GM18517 (cell line): ENCODE measurements at regions not wholly inside any gene's neighbourhood (a gene's known extent, or its start where the extent isn't known, plus 50 kb on each side); places are given as distances from the start of the nearest gene placed in this dataset.
A peak's percentile ranks its signal among the peaks of the same experiment; 100 is the strongest.

Experiments
- ATAC-seq: cut with Tn5 transposase; IDR thresholded peaks from one replicate; pipeline ENCODE4 v1.9.1; 2021; ENCODE audit warnings: mild to moderate bottlenecking, moderate library complexity; ENCODE audit not compliant: unreplicated experiment

DNA sequence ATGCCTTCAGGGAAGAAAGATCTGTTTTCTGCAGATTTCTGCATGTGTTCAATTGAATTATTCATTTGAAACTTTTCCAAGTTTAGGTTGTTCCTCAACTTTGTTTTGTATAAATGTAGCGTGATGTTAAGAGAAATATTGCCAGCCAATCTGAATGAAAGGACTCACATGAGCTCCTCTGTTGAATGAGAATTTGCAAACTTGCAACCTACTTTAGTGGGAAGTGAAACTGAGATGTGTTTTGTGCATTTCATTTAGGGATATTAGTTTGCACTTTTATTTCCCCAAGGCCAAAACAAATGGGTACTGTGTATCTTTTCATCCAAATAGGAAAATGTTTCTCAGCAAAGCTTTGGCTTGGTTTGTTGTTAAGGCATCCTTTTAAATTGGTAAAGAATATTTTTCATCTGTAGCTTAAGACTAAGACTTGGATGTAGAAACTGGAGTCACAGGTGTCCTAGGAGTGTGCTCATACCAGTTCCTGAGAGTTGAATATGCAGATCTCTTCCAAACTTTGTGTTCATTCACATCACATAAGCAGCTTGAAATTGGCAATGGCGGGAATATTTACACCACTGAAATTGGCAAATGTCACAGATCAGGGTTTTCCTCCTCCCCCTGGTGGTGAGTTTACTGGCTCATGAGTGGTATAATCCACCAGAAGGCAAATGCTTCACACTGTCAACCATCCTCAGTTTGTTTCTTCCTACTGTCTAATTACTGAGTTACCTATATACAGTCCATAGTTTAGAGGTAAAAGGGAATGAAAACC lies 193.6 kb upstream of the BANK1 start:
- ATAC-seq, result no peak

DNA sequence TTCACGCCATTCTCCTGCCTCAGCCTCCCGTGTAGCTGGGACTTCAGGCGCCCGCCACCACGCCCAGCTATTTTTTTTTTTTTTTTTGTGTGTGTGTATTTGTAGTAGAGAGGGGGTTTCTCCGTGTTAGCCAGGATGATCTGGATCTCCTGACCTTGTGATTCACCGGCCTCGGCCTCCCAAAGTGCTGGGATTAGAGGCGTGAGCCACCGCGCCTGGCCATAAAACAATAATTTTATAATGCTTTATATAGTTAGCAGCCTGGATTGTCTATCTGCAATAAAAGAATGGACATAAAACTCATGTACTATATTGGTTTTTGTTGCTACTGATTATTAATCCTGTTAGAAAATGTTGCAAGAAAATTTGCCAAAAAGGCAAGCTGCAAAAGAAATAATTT lies 195.9 kb upstream of the BANK1 start:
- no peak for ATAC-seq

DNA sequence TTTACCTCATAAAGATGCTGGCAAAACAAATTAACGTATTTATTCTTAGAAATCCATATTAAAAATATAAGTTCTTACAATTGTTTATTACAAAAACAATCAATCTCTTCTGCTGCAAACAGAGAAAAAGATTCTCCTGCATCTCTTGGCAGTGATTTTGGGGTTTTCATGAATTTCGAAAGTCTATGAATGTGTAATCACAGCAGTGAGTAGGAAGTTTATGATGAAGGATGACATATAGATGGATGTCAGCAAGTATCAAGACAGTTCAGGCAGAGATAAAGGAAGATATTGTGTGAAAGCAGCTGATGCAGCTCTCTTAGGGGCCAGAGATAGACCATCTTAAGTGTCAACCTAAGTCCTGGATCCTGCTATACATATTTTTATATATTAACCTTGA lies 196.9 kb upstream of the BANK1 start:
- ATAC-seq, result no peak

DNA sequence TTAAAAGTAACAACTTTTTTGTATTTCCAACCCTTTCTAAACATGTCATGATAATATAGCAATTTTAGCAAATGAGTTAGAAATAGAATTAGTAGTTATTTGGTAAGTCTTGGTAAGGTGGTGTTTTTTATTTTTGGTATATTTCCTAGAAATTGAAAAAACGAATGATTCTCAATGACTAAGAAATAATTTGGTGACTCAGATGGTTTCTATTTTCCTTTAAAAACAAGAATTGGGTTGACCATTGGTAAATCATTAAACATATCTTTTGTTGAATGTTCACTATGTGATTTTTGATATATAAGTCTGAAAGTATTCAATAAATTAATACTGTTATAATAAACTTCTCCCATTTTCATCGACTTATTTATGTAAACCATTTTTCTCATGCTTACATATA lies 206.2 kb upstream of the BANK1 start:
- ATAC-seq, result no peak

DNA sequence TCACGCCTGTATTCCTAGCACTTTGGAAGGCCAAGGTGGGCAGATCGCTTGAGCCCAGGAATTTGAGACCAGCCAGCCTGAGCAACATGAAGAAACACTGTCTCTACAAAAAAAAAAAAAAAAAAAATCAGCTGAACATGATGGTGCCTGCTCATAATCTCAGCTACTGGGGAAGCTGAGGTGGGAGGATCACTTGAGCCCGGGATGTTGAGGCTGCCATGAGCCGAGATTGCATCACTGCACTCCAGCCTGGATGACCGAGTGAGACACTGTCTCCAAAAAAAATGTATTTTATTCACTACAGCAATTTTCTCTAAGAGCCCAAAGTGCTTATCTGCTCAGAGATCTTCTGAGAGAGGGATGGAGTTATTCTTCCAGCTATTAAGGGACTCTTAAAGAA lies 215.8 kb upstream of the PPP3CA start:
- ATAC-seq, result no peak

DNA sequence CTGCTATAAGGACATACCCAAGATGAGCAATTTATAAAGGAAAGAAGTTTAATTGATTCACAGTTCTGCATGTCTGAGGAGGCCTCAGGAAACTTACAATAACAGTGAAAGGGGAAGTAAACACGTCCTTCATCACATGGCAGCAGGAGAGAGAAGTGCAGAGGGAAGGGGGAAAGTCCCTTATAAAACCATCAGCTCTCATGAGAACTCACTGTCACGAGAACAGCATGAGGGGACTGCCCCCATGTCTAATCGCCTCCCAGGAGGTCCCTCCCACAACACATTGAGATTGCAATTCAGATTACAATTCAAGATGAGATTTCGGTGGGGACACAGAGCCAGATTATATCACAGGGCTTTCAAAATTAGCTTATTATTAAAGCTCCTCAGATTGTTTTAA lies 209.5 kb upstream of the PPP3CA start:
- ATAC-seq, result no peak

DNA sequence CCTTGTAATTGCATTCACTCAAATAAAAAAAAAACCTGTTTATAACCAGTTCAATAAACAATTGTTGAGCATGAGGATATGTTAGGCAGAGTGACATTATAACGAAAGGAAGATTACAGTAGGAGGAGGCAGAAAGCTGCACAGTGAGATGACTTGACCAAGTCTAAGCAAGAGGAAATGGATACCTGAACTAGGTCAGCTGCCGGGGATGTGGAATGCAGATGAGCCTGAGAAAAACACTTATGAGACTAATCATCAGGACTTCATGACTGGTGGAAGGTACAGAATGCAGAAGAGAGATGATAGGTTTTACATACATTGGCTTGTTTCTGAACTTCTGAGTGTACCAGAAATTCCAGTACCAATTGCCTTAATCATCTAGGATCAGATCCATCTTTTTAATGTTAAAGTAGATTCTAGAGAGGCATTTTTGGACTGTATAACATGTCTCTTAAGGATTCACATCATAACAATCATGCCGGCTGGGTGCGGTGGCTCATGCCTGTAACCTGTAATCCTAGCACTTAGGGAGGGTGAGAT lies 208.1 kb upstream of the PPP3CA start:
- ATAC-seq, result no peak

DNA sequence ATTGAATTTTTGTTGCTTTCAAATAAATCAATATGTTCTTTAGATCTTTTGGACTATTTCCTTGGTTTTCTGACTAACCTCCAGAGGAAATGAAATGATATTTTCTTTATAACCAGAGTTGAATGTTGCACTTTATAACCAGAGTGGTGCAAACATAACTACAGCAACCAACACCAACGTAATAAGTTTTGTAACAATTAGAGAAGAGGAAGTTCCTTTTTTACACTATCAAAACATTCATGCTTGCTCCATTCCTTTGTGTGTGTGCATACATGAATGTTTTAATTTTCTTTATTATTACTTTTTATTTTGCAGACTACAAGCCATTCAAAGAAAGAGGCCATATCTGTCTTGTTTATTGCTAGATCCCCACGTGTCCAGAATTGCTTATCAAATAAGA lies 193.0 kb upstream of the PPP3CA start:
- no peak for ATAC-seq

DNA sequence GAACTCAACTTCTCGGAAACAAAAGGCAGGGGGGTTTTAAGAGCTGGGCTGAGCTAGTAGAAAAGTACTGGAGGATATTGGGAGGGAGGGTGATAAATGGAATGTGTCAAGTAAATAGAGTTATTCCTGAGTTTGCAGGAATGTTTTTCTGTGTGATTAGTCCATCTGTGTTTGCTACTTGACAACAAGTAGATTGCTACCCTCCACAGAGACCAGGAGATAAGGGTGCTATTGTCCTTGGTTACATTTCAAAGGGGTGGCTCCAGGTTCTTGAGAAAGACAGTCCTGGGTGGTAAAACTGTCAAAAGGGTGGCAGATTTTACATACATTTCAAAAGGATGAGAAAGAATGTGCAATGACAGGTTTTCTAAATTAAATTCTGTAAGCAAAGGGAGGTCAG lies 181.2 kb upstream of the PPP3CA start:
- ATAC-seq, result no peak

DNA sequence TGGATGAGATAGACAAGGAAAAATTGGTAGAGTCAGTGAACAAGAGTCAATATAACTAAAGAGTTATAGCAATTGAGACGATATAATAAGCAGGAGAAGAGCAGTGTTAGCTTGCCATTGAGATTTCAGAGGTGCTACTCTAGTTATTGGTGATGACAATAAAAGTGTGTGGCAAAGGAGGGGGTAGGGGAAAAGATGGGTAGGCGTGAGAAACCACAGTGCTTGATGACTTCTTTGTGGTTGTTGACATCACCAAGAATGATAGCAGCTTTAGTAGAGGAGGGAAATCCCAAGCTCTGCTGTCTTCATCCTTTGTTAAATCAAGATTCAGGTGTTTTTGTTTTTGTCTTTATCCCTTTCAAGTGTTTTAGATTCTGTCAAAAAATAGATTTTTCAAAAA lies 179.9 kb upstream of the PPP3CA start:
- ATAC-seq, result peak; percentile 97

DNA sequence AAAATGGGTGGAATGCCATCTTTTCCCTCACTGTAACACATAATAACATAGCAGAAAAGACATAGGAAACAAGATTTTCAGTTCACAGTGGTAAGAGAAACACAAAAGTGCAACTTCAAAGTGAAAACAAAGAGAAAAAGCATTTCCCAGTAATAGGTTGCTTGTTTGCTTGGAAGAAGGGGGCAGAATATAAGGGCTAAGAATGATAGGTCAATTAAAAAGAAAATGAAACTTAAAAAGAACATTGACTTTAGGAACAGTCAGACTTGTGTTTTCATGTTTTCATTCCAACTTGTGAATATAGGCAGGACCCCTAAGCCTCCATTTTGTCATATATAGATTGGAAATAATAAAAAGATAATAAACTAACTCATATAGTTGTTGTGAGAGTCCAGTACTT lies 168.2 kb upstream of the PPP3CA start:
- ATAC-seq, result no peak

DNA sequence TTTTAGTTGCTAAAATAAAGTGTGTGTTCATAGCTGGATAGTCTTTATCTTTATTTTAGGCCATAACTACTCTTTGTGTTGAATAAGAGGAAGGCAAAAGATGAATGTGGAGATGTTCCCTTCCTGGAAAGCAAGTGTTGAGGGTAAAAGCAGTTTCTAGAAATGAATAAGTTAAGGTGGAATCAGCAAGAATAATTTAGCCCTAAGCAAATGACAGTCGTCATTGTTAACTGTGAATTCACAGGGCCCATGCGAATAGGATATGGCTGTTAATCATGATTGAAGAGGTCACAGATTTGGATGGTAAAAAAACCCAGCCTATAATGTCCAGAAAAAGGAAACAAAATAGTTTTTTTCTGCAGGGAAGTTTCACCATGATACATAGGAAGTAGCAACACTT lies 167.8 kb upstream of the PPP3CA start:
- no peak for ATAC-seq

DNA sequence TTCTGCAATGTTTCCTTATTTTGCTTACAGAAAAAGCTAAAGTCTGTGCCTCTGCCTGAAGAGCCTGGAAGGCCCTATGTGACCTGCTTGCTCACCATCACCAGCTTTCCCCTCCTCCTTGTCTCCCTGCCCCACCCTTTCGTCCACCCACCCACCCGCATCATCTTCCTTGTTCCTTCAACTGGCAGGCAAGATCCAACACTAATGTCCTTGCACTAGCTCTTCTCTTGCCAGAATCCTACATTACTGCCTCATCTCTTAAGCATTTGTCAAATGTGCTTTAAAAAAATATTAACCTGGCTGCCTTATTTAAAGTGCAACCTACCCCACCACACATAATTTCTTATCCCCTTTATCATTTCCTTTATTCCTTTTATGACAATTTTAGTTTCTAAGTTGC lies 165.1 kb upstream of the PPP3CA start:
- no peak for ATAC-seq

DNA sequence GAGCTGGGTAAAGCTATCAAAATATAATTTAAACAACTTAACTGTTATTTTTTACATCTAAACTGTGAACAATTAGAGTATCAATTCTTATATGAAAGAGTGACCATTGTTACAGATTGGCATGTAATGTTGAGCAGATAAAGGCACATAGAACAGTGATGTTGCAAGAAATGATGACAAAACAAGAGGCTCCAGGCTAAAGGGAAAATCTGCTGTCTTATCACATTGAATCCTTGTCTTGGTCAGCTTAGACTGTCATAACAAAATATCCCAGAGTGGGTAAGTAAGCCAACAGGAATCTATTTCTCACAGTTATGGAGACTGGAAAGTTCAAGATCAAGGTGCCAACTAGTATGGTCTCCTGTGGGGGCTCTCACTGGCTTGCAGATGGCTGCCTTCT lies 154.1 kb upstream of the PPP3CA start:
- no peak for ATAC-seq

DNA sequence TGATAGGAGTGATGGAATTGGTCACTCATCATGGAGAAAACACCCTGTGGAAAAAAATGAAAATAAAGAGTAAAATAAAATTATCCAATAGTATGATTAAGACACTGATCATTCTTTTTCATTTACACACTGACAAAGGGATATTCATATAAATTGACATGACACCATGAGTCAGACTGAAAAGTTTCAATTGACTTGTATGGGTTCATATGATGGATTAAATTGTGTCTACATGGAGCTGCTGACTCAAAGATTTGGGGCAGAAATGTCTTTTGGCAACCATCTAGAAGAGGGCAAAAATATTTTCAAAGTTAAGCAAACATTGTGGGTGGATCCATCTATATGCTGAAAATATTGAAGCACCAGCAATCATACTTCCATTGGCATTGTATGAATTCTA lies 153.4 kb upstream of the PPP3CA start:
- no peak for ATAC-seq

DNA sequence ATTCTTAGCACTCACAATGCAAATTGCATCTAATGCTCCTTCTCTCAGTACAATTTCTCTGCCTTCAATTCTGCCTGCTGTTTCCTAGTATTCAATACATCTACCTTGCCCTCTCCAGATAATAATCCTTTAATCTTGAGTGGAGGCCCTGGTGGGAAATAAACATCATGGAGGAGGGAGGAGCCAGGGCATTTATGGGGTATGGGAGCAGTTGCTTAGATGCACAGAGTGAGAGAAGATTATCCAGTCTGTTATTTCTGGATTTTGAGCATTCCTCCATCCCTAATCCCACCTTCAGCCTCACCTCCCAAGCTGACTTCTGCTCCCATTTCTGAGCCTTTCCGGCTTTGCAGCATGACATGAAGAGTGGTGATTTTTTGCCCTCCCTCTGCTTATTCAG lies 127.9 kb upstream of the PPP3CA start:
- ATAC-seq, result no peak

DNA sequence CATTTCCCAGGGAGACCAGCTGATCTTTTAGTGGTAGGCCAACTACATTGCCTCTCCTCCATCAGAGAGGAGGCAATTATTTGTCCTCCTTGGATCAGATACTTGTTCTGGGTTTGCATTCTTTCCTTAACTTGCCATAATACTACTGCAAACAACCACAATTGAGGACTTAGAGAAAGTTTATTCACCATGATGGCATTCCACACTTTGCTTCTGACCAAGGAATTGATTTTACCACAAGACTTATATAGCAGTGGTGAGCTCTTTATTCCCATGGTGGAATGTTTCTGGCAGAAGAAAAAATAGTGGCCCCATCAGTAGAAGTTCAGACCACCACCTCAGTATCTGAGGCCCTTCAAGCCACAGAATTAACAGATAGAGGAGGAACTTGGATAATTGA lies 123.9 kb upstream of the PPP3CA start:
- no peak for ATAC-seq

DNA sequence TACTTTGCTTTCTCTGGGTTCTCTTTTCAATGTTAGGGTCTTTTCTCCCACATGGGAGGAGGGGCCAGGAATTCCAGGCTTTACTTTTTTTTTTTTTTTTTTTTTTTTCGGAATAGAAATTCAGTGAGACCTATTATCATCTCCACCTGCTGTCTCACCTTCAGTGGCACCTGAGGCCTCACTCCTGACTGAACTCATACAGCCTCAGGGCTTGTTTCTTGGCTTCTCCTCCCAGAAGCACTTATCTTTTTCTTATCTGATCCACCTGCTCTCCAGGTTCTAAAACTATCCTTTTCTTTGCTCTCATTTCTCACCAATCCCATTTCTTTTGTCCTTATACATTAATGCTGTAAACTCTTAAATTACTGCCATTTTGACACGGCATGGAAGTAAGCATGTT lies 117.3 kb upstream of the PPP3CA start:
- ATAC-seq, result no peak

DNA sequence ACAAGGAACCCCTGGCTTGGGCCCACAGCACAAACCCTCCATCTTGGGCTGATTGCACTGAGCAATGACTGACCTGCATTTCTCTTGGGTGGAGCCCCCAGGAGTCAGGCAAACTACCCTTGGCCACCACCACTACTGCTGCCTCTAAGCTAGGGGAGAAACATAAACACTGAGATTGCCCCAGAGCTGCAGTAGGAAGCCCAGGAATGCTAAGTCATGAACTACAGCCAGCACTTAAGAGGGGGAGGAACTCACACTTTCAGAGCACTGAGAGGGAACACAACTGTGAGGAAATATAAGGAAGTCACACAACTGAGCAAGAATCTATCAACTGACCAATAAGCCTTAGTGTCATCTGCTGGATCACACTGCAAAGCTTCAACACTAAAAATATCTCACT lies 111.6 kb upstream of the PPP3CA start:
- no peak for ATAC-seq

DNA sequence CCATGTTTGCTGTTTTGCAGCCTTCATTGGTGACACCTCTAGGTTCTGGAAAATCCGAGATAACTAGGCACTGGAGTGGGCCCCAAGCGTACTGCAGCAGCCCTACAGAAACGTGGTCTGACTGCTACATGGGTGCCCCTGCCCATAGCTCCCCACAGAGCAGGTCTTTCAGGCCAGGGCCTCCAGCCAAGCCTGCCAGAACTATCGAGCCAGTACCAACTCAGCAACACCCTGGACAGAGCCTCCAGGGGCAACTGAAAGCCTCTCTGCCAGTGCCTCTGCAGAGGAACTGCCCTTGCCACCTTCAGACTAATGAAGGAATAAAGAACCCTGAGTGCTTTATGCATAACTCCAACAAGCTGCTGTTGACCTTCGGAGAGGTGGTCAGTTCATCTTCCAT lies 111.1 kb upstream of the PPP3CA start:
- no peak for ATAC-seq

DNA sequence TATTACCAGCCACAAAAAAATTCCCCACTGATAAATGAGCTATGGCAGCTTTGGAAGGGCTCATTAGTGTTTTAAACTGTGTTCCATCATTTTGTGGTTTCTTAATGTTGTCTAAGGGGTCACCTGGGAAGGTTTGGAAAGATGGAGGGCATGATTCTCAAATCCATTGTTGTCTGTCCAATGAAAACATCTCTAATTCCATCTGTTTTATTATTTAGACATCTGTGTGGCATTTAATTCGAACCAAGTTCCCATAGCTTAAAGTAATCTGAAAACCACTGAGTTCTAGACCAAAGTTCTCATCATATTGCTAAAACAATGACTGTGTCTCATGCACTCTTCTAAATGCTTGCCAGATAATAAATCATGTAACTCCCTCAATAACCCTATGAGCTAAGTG lies 103.8 kb upstream of the PPP3CA start:
- no peak for ATAC-seq

DNA sequence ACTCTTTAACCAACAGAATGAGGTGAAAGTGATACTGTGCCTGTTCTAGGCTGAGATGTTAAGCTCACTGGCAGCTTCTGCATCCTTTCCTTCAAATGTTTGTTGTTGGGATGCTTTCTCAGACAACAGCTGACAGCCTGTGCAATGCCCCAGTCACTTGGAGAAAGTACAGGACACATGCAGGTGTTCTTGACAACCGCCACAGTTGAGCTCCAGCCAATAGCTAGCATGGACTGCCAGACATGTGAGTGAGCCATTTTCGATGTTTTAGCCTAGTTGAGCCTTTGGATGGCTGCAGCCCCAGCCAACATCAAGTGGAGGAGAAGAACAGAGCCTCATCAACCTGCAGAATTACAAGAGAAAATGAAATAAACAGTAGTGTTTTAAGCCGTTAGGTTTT lies 94.1 kb upstream of the PPP3CA start:
- no peak for ATAC-seq

DNA sequence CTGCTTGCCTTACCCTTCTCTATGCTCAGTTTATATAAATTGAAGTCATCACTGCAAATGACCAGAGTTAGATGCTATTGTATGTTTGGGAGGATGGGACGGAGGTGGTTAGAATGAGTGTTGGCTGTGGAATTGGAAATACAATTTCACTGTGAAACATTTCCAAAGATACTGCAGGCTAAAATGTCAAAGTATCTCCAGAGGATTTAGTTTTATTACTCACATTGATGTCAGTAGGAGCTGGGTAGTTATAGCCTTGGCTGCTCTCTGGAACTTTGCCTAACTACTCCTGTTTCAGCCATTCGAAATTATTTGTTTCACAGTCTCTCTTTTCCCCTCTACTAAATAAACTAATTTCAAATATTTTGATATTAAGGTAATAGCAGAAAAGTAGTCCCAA lies 92.6 kb upstream of the PPP3CA start:
- ATAC-seq, result no peak
